NOMO-1 (cell line): ENCODE measurements at regions not wholly inside any gene's neighbourhood (a gene's known extent, or its start where the extent isn't known, plus 50 kb on each side); places are given as distances from the start of the nearest gene placed in this dataset.
"Not testable (repeated sequence)": the region's sequence is repeated elsewhere in the genome, so short reads cannot be mapped to it uniquely, and the experiment has no call there.

Experiments
- DNase-seq, 2 experiments: peaks; one replicate each; lab custom pipeline; 2025; ENCODE audit not compliant: unreplicated experiment in 2 of 2; lab: John Stamatoyannopoulos, UW

GRCh38 chr5:124206540-124206939, 539.9 kb downstream of the ZNF608 start:
- no peak for DNase-seq

GRCh38 chr5:124203303-124203702, 543.1 kb downstream of the ZNF608 start:
- DNase-seq: no peak

- no peak for DNase-seq
Observed at GRCh38 chr5:124200381-124200780, 546.1 kb downstream of the ZNF608 start.

DNA sequence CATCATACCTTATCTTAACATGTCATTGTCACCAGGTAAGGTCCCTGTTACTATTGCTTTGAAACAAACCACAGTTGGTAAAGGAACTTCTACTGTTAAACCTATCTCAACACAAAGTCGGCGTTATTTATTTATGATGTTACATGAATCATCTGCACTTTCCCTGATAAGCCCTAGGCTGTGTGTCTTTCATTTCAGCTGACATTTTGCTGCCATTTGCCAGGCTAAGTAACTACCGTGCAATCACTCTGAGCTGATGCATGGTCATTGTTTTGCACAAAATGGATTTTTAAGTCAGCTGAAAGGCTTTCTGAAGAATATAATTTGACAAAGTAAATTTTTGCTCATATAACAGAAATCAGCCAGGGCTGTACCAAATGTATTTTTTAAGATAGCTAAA, 546.5 kb downstream of the ZNF608 start:
- no peak for DNase-seq

DNA sequence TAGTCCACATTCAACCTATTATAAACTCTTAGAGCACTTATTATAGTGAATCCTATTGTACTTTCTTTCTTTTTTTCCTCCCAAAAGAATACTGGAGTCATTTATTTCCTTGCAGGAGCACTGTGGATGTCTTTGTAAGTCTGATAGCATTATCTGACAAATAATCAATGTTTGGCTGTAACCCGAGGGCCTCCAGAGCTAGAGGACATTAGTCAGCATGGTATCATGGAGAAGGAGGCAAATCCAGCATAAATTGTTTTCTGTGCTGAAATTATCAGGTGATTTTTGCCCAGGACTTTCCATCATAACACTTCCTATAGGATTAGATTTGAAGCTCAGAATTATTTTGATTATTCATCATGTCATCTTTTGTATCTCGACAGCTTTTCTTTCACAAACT, 551.0 kb downstream of the ZNF608 start:
- DNase-seq: no peak

DNA sequence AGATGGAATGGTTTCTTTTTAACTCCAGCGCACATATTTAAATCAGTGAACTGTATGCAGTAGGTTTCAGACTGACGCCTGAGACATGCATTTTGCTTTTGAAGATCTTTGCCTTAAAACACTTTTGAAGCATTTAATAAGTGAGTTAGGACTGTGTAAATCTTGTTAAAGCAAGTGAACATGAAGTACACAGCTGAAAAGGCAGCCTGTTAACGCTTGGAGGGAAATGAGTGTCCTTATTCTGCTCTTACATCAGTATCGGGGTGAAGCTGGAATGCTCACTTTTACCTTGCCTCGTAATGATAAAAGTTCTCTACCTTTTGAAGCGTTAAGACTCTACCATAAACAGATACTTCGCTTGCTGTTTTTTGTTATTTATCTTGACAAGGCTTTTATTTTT, 552.2 kb downstream of the ZNF608 start:
- no peak for DNase-seq

- no peak for DNase-seq
Observed at GRCh38 chr5:124193371-124193789, 553.1 kb downstream of the ZNF608 start.

DNA sequence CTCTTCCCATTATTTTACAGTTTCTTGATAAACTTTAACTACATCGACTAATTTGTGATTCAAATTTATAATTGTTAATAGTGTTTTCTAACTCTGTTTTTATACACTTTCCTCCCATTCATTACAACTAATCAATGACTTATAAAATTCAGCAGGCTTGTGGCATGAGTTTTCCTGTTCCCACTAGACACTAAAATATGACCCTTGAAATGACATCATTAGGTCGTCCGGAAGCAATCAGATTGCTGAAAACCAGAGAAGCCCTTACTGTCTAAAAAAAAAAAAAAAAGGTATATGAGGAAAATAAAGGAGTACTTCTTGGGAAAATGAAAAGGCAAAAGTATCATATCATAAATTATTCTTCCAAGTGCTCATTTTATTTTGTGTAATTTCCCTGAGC, 553.7 kb downstream of the ZNF608 start:
- DNase-seq: no peak

GRCh38 chr5:124185716-124186115, 560.7 kb downstream of the ZNF608 start:
- DNase-seq: no peak

DNA sequence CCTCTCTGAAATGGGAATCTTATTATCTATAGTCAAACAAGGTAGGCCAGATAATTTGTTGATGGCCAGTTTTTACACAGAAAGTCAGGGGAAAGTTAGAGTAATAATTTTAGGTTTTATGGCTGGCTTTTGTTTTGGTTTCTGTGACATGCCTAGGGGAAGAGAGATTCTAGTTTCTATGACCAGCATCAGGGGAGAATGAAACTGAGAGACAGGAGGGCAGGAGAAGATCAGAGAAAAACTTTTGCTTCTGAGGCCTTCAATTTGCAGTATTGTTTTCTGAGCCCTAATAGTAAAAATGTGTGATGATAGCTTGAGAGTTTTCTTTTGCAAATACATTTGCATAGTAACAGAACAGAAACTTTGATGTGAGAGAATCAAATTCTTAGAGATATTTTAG, 564.3 kb downstream of the ZNF608 start:
- no peak for DNase-seq

DNA sequence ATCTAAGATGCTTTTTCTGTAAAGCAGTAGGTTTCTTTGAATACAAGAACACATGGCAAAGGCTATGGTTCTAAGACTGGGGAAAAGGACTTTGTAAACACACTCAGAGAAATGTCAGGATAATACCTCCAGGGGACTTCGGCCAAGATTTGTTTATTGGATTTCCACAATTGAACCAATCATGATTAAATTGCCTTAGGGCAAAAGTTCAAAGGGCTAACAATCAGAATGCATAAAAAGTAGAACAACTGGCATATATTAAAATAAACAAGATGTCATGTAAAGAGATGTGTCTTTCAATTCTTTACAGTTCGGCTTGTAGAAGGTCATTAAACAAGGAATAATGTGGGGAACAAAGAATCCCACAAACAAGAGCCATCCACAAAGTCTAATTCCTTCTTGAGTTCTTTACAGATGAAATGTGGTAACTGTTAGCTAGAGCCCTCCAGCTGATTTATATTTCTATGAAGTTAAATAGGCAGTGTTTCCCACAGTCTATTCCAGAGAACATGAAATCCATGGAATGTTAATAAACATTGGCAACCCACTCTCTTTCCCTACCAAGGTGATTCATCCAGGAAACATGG, 565.5 kb downstream of the ZNF608 start:
- DNase-seq: no peak

DNA sequence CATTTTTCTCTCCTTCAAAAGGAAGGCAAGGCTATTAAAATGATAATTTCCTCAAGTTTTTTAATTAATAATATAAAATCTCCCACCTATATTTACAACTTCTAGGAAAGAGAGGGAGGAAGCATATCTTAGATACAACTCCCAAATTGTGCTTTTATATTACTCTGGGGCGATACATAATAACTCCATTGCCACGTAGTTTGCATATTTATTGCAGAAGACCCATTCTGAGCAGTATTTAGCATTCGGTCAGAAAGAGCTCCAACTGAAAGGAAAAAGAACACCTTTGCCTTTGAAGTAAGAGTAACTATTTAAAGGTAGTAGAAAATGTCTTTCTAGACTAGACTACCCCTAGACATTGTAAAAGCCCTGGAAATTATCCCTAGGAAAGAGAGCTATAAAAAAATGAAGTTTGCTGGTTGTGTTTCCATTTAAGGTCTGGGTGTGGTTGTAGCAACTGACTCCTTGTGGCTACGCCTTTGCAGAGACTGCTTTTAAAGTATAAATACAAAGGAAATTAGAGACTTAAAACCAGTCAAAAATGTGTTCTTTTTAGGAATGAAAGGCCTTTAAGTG, 566.1 kb downstream of the ZNF608 start:
- no peak for DNase-seq

DNA sequence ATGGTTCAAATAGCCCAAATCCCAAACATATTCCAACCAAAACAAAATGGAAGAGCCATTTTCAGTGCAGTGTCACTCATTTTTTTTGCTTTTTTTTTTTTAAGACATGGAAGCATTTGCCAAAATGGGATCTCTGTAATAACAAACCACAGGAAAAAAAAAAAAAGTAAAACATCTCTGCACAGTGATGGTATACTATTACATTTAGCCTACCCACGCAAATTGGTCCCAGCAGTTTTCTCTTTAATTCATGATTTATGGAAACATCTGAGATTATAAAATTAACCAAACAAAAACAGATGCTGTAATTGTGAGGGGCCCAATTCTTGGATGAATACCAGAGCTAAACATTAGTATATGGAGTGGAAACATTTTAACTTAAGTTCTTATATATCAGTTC, 566.6 kb downstream of the ZNF608 start:
- no peak for DNase-seq

DNA sequence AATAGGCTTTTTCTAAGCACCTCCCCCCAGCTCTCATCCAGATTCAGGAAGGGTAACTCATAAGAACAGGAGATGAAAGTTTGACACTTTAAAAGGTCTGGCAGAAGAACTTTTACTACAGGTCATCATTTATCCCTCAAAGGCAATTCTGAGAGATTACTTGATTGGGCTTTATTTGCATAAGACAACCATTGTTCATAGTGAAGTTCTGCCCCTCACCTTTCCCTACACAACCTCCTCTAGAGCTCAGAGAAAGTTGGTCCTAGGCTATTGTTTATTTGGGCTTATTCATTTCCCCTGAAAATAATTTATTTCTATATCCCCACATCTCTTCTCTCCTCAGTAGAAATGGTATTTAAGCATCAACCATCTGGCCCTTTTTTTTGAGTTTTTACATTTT, 568.4 kb downstream of the ZNF608 start:
- no peak for DNase-seq

- DNase-seq: no peak
Observed at GRCh38 chr5:124176692-124177091, 569.7 kb downstream of the ZNF608 start.

DNA sequence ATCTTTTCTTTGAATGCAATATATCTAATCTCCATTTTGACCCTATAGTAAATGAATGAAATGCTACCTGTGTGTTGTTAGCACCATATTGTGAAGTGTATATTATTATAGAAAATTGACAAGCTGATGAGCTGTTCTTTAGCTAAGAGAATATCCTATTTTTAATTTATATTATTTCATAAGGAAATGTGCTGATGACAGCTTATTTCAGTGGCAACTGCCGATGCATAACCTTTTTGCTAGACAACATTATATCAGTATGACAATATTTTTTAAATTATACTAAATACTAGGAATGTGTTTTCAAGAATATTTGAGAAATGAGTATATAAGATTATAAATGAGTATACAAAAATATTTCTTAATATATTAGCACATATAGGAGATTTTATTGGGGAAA, 573.1 kb downstream of the ZNF608 start:
- DNase-seq: no peak

DNA sequence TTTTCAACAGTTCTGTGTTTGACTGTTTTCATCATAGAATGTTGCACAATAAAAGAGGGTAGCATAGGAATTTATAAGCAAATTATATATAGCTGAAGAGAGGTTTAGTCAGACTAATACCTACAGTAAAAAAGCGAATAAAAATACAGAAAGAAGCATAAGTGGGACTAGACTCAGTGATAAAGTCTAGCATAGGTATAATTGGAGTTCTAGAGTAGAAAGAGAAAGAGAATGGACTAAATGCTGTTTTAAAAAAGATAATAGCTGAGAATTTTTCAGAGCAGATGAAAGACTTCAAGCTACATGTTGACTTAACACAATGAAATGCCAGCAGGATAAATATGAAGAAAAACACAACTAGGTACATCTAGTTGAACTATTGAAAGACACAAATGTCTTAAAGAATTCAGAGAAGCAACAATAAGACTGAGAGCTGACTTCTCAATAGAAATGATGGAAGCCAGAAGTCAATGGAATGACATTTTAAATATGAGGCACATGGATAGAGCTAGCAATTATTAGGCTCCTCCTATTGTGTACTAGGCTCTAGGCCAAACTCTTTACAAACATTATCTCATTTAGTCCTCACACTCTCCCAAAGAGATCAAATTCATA, 573.9 kb downstream of the ZNF608 start:
- no peak for DNase-seq

GRCh38 chr5:124168093-124168492, 578.3 kb downstream of the ZNF608 start:
- not testable (repeated sequence) for DNase-seq

- peak in 1 of 2 experiments; percentile 45 for DNase-seq
Observed at GRCh38 chr5:124162767-124163532, 583.5 kb downstream of the ZNF608 start.

- DNase-seq: no peak
Observed at GRCh38 chr5:124161266-124161665, 585.2 kb downstream of the ZNF608 start.

GRCh38 chr5:124160265-124160664, 586.2 kb downstream of the ZNF608 start:
- no peak for DNase-seq

DNA sequence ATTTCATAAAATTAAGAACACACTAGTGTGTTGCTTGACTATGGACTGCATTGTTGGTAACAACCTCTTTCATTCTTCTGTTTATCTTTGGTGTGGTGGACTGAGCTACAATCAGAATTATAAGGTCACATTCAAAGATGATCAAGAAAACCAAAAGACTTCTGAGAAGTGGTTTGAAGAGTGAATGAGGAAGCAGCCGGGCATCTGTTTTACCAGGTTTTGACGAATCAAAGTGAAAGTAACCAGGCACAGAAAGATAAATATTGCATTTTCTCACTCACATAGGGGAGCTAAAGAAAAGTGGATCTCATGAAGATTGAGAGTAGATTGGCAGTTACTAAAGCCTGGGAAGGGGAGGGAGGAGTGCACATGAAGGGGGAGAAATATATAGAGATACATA, 589.1 kb downstream of the ZNF608 start:
- DNase-seq: peak in 1 of 2 experiments; percentile 55
